ENCODE measurements at regions not wholly inside any gene's neighbourhood (a gene's known extent, or its start where the extent isn't known, plus 50 kb on each side); places are given as distances from the start of the nearest gene placed in this dataset.
"Not testable (repeated sequence)": the region's sequence is repeated elsewhere in the genome, so short reads cannot be mapped to it uniquely, and the experiment has no call there.

- no peak for DNase-seq
Observed at GRCh38 chr10:21463436-21463835, 62.0 kb downstream of the SKIDA1 start.

- no peak for DNase-seq
Observed at GRCh38 chr10:21458126-21458871, 67.2 kb downstream of the SKIDA1 start.

GRCh38 chr10:21456160-21456559 is 69.3 kb downstream of the SKIDA1 start:
- DNase-seq, result no peak

GRCh38 chr10:21452203-21452602 is 73.3 kb downstream of the SKIDA1 start:
- no peak for DNase-seq

GRCh38 chr10:21449288-21449966 is 76.1 kb downstream of the SKIDA1 start:
- no peak for DNase-seq

GRCh38 chr10:21445163-21445562 is 80.3 kb downstream of the SKIDA1 start:
- no peak for DNase-seq

DNA sequence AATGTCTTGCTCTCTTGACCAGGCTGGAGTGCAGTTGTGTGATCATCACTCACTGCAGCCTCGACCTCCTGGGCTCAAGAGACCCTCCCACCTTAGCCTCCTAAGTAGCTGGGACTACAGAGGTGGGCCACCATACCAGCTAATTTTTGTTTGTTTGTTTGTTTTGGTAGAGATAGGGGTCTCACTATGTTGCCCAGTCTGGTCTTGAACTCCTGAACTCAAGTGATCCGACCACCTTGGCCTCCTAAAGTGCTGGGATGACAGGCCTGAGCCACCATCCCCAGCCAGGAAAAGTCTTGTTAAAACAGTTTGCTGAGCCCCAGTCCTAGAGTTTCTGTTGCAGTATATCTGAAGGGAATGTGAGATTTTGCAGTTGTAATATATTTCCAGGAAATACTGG is 83.9 kb downstream of the SKIDA1 start:
- DNase-seq, result no peak

DNA sequence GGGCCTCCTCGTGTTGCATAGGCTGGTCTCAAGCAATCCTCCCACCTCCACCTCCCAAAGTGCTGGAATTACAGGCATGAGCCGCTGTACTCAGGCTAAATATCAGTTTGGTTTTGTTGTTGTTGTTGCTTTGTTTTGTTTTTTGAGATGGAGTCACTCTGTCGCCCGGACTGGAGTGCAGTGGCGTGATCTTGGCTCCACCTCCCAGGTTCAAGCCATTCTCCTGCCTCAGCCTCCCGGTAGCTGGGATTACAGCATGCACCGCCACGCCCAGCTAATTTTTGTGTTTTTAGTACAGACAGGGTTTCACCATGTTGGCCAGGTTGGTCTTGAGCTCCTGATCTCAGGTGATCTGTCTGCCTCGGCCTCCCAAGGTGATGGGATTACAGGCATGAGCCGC is 86.6 kb downstream of the SKIDA1 start:
- not testable (repeated sequence) for DNase-seq

DNA sequence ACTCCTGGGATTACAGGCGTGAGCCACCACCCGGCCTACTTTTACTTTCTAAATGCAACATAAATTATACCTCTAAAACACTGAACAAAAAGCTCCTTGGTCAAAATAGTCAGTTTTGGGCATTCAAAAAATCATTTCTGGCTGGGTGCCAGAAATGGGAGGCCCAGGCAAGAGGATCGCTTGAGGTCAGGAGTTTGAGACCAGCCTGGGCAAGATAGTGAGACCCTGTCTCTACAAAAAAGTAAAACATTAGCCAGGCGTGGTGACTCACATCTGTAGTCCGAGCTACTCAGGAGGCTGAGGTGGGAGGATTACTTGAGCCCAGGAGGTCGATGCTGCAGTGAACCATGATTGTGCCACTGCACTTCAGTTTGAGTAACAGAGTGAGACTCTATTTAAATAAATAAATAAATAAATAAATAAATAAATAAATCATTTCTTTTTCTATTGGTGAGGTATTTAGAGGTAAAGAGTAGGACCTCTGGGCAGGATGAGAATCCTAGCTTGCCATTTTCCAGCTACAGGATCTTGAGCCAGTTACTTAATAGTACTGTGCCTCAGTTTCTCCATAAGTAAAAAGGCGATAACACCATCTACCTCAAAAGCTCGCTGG is 87.6 kb downstream of the SKIDA1 start:
- DNase-seq, result no peak

GRCh38 chr10:21432266-21432665 is 93.2 kb downstream of the SKIDA1 start:
- no peak for DNase-seq

DNA sequence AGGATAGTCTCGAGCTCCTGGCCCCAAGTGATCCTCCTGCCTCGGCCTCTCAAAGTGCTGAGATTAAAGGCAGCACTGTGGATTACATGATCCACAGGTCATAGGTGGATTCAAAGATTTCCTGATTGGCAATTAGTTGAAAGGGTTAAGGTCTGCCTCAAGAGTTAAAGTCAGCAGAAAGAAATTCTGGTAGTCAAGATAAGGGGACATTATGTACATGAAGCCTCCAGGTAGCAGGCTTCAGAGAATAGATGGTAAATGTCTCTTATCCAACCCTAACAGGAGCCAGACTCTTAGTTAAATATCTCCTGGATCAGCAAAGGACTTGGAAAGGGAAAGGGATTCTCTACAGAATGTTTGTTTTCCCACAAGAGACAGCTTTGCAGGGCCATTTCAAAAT is 93.7 kb downstream of the SKIDA1 start:
- DNase-seq, result no peak

GRCh38 chr10:21427804-21428481 is 97.5 kb downstream of the SKIDA1 start:
- DNase-seq, result no peak

- no peak for DNase-seq
Observed at GRCh38 chr10:21424459-21424861, 101.0 kb downstream of the SKIDA1 start.

DNA sequence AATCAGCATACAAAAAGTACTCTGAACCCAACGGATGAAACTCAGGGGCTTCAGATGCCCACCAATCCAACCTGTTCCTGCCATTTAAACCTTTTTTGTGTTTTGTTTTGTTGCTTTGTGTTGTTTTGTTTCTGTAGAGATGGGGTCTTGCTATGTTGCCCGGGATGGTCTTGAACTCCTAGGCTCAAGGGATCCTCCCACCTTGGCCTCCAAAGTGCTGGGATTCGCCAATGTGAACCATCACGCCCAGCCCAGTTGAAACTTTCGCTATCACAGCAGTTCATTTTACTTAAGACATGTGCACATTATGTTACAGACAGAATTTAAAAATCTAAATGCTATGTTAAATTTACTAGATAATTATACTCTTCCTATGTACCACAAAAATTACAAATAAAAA is 101.6 kb downstream of the SKIDA1 start:
- no peak for DNase-seq

- no peak for DNase-seq
Observed at GRCh38 chr10:21423338-21423737, 102.1 kb downstream of the SKIDA1 start.

- DNase-seq, result no peak
Observed at GRCh38 chr10:21421794-21422193, 103.7 kb downstream of the SKIDA1 start.

- no peak for DNase-seq
Observed at GRCh38 chr10:21421016-21421415, 104.5 kb downstream of the SKIDA1 start.

GRCh38 chr10:21418981-21419576 is 106.4 kb downstream of the SKIDA1 start:
- DNase-seq, result not testable (repeated sequence)

GRCh38 chr10:21417172-21417712 is 108.2 kb downstream of the SKIDA1 start:
- no peak for DNase-seq

- DNase-seq, result no peak
Observed at GRCh38 chr10:21413680-21414079, 111.8 kb downstream of the SKIDA1 start.

- no peak for DNase-seq
Observed at GRCh38 chr10:21413268-21413667, 112.2 kb downstream of the SKIDA1 start.

- DNase-seq, result no peak
Observed at GRCh38 chr10:21406595-21407193, 118.8 kb downstream of the SKIDA1 start.

Measured in NCI-H2081 (cell line).